ENCODE measurements at regions not wholly inside any gene's neighbourhood (a gene's known extent, or its start where the extent isn't known, plus 50 kb on each side); places are given as distances from the start of the nearest gene placed in this dataset.
"Not testable (repeated sequence)": the region's sequence is repeated elsewhere in the genome, so short reads cannot be mapped to it uniquely, and the experiment has no call there.

DNA sequence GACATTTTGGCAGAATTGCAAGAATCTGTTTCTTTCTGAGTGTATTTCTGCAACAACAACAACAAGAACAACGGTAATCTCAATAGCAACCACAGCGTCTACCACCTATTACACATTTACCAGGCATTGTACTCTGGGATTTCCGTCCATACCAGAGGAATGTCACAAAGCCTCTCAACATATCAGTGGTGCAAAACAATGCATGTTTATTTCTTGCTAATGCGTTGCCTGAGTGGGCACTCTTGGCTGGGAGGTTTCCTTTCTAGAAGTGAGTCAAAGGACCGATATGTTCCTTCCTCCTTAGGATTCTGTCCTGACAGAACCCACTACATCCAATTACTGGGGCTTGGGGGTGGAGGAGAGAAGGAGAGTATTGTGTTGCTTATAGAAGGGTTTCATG is 585.6 kb downstream of the TSN start:
- no peak for ATAC-seq

DNA sequence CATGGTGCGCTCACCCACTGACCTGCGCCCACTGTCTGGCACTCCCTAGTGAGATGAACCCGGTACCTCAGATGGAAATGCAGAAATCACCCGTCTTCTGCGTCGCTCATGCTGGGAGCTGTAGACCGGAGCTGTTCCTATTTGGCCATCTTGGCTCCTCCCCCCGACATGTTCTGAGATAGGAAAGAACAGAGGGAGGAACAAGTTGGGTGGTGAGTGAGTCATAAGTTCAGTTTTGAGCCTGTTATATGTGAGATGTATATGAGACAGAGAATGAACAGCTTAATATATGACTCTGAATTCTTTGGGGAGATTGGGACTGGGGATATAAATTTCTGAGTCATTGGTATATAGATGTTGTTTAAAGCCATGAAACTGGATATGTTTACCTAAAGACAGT is 596.7 kb downstream of the TSN start:
- not testable (repeated sequence) for ATAC-seq

GRCh38 chr2:122357998-122358397 is 602.5 kb downstream of the TSN start:
- ATAC-seq, result no peak

GRCh38 chr2:122358729-122359128 is 603.3 kb downstream of the TSN start:
- no peak for ATAC-seq

DNA sequence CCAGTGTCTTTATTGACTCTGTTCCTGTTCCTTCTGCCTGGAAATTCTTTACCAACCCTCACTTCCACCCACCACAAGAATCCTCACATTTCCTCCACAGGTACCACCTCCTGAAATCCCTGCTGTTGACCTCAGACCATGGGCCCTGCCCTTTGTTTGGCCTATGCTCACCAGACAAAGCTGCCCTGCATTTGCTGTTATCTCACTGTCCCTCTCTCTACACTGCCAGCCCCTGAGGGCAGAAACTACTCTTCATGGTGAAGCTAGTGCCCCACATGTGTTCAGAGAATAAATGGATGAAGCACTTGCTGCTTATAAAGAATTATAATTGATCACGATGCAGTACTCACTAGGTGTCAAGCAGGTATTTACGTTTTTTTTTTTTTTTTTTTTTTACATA is 608.4 kb downstream of the TSN start:
- no peak for ATAC-seq

GRCh38 chr2:122366427-122366826 is 611.0 kb downstream of the TSN start:
- no peak for ATAC-seq

DNA sequence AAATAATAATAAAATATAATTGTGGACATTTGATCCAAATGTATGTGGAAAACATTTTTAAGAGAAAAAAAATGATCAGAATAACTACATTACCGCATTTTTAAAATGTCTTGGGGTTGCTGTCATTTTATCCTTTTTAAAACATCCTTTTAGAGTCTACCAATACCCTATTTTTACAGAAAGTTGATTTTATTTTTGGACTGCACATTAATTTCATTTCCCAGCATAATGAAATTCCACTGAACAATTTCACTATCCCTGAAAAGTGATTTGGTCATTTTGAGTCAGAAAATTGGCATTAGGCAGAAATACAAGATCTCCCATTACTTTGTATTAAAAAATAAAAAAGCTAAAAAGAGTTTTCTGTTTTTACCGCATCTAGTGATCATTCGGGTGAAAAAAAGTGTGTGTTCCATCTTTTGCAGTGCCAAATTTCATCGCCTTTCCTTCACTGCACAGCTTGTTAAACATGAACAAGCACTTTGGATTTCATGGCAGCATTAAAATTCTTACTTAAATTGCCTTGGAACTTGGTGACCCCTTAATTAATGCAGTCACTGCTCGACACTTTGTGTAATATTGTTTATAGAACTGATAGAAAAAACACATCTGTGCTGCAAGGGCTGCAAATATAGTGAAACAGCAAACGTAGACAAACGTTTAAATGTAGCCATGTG is 611.7 kb downstream of the TSN start:
- no peak for ATAC-seq

GRCh38 chr2:122367646-122368010 is 612.2 kb downstream of the TSN start:
- no peak for ATAC-seq

- ATAC-seq, result no peak
Measured at GRCh38 chr2:122368576-122369243, 613.3 kb downstream of the TSN start.

GRCh38 chr2:122378521-122378920 is 623.1 kb downstream of the TSN start:
- ATAC-seq, result no peak

GRCh38 chr2:122384768-122385333 is 629.4 kb downstream of the TSN start:
- no peak for ATAC-seq

DNA sequence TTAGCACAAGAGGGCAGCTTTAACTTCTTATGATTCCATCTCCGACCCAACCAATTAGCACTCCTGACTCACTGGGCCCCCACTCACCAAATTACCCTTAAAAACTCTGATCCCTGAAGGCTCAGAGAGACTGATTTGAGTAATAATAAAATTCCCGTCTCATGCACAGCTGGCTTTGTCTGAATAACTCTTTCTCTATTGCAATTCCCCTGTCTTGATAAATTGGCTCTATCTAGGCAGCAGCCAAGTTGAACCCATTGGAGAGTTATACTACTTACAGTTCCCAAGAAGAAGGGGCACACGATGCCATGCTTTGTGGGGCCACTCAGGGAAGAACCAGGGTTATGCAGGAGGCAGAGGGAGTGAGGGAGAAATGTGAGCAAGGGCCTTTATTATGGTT is 632.8 kb downstream of the TSN start:
- no peak for ATAC-seq

- no peak for ATAC-seq
Measured at GRCh38 chr2:122389694-122390093, 634.2 kb downstream of the TSN start.

- no peak for ATAC-seq
Measured at GRCh38 chr2:122390406-122390805, 635.0 kb downstream of the TSN start.

- ATAC-seq, result no peak
Measured at GRCh38 chr2:122391726-122392125, 636.3 kb downstream of the TSN start.

DNA sequence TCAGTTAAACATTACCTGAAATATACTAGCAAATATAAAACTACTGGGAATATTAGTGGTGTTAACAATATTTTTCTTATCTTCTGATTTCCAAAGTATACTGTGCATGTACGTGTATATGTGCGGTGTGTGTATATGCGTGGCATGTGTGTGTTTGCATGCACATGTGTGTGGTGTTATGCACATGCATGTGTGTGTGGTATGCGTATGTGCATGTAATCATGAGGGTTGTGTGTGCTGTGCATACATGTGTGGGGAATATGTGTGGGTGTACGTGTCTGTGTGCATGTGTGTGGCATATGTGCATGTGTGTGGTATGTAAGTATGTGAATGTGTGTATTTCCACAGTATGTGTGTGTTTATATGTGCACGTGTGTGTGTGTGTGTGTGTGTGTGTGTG is 640.2 kb downstream of the TSN start:
- ATAC-seq, result no peak

- no peak for ATAC-seq
Measured at GRCh38 chr2:122411231-122411630, 655.8 kb downstream of the TSN start.

DNA sequence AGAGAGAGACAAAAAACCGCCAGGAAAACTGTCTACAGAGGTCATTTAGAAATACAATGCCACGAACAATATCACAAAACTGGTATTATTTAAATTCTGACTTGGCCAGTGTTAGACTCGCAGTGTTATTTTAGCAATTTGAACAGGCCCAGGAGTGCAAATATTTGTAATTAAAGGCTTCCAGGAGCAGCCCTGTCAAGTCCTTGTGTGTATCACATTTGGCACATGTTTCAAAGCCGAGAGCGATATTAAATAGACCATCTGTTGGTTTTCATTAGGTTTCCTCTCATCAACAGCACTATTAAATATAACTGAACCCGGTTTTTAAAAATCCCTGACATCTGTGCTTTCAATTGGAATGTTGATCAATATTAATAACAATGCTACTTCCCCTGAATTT is 656.9 kb downstream of the TSN start:
- no peak for ATAC-seq

- no peak for ATAC-seq
Measured at GRCh38 chr2:122414902-122415301, 659.5 kb downstream of the TSN start.

DNA sequence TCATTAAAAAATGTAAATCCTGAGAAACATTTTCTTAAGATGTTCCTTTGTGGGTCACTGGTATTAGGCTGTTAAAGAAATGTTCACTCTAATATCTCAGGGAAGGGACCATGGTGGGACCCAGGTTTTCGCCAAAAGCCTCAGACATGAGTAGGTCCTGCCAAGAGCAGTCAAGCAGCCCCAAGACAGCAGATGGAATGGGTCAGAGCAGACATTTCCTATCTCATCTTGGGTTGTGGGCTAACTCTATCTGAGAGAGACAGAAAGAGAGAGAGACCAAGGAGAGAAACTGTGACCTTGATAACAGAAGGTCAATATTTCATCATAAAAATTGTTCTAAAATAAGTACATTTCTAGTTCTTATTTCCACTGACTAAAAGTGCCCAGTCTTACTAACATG is 661.7 kb downstream of the TSN start:
- no peak for ATAC-seq

GRCh38 chr2:122421775-122422174 is 666.3 kb downstream of the TSN start:
- ATAC-seq, result no peak

DNA sequence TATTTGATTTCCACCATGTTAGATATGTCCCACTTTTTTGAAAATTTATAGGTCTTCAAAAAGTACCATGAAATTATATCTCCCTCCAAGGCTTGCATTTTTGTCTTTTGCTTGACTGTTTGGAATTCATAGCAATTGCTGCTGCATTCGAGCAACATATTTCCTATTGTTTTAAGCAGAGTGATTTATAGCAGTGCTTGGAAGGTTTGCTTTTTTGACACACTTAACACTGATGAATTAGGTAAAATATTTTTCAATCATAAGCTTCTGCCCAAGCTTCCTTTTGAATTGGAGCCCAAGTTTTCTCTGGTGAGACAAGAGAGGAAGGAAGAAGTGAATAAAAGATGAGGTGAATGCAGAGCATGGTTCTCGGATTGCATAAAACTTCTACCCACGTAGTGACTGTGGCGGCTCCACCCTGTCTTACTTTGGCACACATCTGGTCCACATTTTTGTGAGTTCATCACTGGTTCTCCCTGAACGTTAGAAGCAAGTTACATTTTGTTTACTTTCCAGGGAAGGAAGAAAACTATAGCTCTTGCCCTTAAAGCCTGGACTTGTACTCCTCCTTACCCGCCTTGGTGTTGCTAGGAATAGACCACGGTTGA is 667.0 kb downstream of the TSN start:
- ATAC-seq, result no peak

GRCh38 chr2:122423934-122424333 is 668.5 kb downstream of the TSN start:
- no peak for ATAC-seq

Measured in esophagus mucosa (tissue), 1 donor.